ENCODE measurements at regions not wholly inside any gene's neighbourhood (a gene's known extent, or its start where the extent isn't known, plus 50 kb on each side); places are given as distances from the start of the nearest gene placed in this dataset.
"Not testable (repeated sequence)": the region's sequence is repeated elsewhere in the genome, so short reads cannot be mapped to it uniquely, and the experiment has no call there.

DNA sequence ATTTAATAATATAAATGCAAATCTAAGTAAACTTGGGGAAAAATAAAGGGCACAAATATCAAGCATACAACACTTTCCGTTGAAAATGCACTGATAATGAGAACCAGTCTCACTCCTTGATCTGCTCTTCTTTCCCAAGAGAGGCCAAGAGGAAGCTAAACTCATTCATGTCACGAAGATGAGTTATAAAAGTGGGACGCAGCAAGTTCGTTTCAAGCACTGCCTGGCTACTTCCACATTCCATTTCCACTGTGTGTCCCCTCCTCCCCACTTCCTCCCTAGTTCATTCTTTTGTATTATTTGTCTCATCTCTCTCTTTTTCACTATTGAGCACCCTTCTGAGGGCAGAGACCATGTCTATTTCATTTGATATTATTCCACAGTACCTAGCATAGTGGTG lies 158.1 kb downstream of the SLC24A2 start:
- TF ChIP-seq POLR2AphosphoS5 (IDR thresholded peaks at IDR 0.05; ENCODE audit: low read depth, low read length): no peak
- TF ChIP-seq POLR2A (IDR thresholded peaks at IDR 0.05; ENCODE audit: low read depth, low read length): no peak
- TF ChIP-seq TAF1 (IDR thresholded peaks at IDR 0.05; ENCODE audit: borderline replicate concordance, low read depth, low read length): no peak
- no peak for DNase-seq (ENCODE audit: insufficient read length)
- no peak for FAIRE-seq

DNA sequence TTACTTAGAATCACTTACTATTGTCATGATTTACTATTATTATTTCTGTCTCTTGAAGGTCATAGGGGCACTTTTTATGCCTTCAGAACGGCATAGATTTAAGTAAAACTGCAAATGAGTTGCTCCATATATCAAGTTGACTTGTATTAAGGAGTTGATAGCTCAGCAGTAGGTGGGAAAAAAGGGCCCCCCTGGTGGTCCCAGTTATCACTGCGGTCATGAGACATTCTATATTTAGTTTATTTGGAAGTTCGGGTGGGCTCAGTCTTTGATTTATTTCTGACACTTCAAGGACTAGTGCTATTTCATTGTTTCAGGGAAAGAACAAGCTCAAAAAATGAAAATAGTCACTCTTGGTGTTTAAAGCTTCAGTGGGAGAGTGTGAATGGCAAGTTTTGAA lies 159.3 kb downstream of the SLC24A2 start:
- TF ChIP-seq POLR2AphosphoS5 (IDR thresholded peaks at IDR 0.05; ENCODE audit: low read depth, low read length) (no peak), TAF1 (IDR thresholded peaks at IDR 0.05; ENCODE audit: borderline replicate concordance, low read depth, low read length) (no peak), POLR2A (IDR thresholded peaks at IDR 0.05; ENCODE audit: low read depth, low read length) (no peak)
- FAIRE-seq (no peak), DNase-seq (ENCODE audit: insufficient read length) (no peak)

DNA sequence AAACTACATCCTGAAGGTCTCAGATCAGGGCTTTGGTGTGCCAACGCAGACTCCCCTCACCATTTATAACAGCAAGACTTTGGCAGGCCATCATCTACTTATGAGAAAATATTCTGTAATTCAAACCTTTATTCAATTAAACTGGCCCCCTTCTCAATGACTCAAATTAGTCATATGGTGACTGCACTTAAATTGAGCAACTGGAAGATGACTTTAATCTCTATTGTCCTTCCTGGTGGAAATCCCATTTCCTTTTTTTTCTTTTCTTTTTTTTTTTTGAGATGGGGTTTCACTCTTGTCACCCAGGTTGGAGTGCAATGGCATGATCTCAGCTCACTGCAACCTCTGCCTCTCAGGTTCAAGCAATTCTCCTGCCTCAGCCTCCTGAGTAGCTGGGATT lies 163.4 kb downstream of the SLC24A2 start:
- DNase-seq (ENCODE audit: insufficient read length); FAIRE-seq: not testable (repeated sequence)

DNA sequence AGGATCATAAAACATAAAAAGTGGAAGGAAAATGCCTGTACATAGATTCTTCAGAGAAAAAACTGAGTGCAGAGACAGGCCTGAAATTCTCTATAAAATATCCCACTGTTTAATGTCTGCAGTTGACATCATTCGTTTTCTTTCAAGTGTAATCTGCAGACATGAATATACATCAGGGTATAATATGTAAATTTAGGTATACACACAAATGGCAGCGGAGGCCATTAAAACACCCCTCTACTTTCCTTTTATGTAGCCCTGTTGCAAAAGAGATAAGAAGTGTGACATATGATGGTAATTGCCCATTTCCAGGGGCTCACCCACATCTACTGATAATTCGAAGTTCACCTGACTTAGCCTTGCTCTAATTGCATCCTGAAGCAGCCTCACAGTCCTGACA lies 164.3 kb downstream of the SLC24A2 start:
- FAIRE-seq: no peak
- no peak for DNase-seq (ENCODE audit: insufficient read length)
- no peak for TF ChIP-seq POLR2A (IDR thresholded peaks at IDR 0.05; ENCODE audit: low read depth, low read length)

DNA sequence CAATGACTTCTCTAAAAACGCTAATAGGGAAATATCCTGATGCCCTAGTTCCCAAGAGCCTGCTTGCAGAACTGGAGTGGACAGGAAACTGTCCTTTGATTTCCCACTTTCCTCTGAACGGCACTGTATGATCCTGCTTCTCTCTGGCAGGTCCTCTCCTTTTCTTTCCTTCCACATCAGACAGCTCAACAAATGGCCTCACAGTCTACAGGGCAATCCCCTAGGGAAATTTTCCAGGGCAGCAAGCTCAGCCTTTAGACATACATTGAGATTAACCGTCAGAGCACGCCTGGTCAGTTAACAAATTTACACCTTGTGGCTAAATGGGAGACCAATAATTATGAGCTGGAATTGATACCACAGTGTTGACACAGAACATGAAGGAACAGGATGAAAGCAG lies 164.9 kb downstream of the SLC24A2 start:
- FAIRE-seq: no peak
- TF ChIP-seq POLR2A (IDR thresholded peaks at IDR 0.05; ENCODE audit: low read depth, low read length): no peak
- TF ChIP-seq POLR2AphosphoS5 (IDR thresholded peaks at IDR 0.05; ENCODE audit: low read depth, low read length): no peak
- no peak for TF ChIP-seq TAF1 (IDR thresholded peaks at IDR 0.05; ENCODE audit: borderline replicate concordance, low read depth, low read length)
- DNase-seq (ENCODE audit: insufficient read length): no peak

DNA sequence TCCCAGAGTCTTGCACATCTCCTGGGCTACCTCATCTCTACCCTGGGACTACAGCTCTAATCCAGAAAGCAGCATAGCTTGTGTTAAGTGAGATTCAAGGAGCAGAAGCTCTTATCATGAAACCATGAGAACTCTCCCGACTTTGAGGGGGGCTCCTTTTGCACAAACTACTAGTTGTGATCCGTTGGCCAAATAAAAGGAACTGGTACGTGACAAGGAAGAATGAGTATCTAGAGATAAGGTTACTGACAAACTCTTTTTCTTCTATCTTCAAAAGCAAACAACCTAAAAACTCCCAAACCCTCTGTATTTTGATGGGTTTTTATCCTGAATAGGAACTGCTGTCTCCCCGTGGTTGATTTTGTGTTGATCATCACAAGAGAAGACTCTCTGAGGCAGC lies 168.5 kb downstream of the SLC24A2 start:
- DNase-seq (ENCODE audit: insufficient read length) (no peak), FAIRE-seq (no peak)
- TF ChIP-seq POLR2AphosphoS5 (IDR thresholded peaks at IDR 0.05; ENCODE audit: low read depth, low read length) (no peak), TAF1 (IDR thresholded peaks at IDR 0.05; ENCODE audit: borderline replicate concordance, low read depth, low read length) (no peak), POLR2A (IDR thresholded peaks at IDR 0.05; ENCODE audit: low read depth, low read length) (no peak)

DNA sequence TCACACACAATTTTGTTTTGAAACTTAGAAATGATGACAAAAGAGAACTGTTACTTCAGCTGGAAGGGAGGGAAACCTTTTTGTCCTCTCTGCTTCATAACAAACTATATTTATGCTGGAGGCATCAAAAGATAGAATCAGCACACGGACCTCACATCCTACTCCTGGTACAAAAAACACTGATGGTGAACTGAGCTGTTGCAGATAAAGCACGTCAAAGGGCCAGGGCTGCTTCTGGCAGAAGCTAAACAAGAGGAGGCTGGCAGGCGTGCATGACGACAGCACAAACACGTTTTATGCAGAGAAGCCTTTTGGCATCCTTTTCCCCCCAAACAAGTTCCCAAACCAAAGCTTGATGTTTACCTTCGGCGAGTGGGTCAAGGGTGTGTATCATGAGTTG lies 169.6 kb downstream of the SLC24A2 start:
- DNase-seq (ENCODE audit: insufficient read length): no peak
- no peak for FAIRE-seq
- TF ChIP-seq POLR2A (IDR thresholded peaks at IDR 0.05; ENCODE audit: low read depth, low read length) (no peak), TAF1 (IDR thresholded peaks at IDR 0.05; ENCODE audit: borderline replicate concordance, low read depth, low read length) (no peak), POLR2AphosphoS5 (IDR thresholded peaks at IDR 0.05; ENCODE audit: low read depth, low read length) (no peak)

DNA sequence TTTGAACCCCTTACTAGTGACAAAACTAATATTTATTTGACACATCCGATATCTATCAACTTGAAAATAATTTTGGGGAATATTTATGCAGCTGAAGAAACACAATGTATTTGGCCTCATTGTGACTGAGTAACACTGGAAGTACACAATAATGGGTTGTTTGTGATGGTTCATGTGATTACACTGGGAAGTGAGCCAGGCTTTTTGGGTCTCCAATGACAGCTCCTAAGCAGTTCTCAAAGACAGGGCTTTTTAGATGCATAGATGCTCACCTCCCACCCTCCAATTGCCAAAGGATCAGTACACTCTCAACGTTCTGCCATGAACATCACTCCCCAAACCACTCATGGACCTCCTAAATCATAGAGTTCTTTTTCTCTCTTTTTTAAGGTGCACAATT lies 170.0 kb downstream of the SLC24A2 start:
- no peak for TF ChIP-seq POLR2A (IDR thresholded peaks at IDR 0.05; ENCODE audit: low read depth, low read length)
- TF ChIP-seq POLR2AphosphoS5 (IDR thresholded peaks at IDR 0.05; ENCODE audit: low read depth, low read length): no peak
- no peak for TF ChIP-seq TAF1 (IDR thresholded peaks at IDR 0.05; ENCODE audit: borderline replicate concordance, low read depth, low read length)
- FAIRE-seq: no peak
- DNase-seq (ENCODE audit: insufficient read length): no peak

DNA sequence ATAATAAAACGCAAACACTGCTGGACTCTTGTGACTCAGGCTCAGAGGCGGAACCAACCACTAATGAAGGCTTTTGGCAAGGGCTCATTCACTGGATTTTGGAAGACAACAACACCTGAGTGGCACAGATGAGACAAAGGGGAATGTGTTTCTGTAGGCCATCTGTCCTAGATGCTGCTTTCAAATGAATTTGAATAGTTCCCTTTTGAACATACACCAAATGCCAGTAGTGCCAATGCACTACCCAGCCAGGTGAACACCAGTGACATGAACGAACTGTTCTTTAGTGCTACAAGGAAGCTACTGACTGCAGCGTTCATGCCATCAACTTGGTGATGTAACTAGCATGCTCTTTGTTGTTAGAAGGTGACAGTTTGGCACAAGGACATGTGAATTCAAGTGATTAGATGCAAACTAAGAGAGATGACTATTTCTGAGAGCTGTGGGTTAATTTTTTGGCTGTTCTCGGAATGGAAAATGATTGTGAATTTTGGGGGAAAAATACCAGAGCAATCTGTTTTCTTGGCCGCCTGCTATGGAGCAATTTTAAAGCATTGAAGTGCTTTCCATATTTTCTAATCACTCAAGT lies 173.7 kb downstream of the SLC24A2 start:
- DNase-seq (ENCODE audit: insufficient read length): no peak
- FAIRE-seq: no peak
- TF ChIP-seq POLR2AphosphoS5 (IDR thresholded peaks at IDR 0.05; ENCODE audit: low read depth, low read length) (no peak), TAF1 (IDR thresholded peaks at IDR 0.05; ENCODE audit: borderline replicate concordance, low read depth, low read length) (no peak), POLR2A (IDR thresholded peaks at IDR 0.05; ENCODE audit: low read depth, low read length) (no peak)

DNA sequence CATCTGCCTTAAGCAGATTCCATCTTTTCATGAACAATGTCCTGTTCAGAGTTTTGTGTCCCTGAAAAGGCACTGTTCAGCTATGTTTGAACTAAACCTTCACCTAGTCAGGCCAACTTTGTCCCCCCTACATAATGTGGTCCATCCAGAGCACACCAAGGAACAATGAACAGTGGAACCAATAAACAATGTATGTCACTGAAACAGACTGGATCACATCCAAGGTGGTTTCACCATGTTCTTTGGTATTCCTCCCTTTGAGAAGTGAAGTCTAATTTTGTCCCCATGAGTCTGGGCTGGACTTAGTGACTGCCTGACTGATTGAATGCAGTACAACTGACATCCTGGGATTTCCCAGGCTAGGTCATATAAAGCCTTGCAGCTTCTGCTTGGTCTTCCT lies 174.5 kb downstream of the SLC24A2 start:
- no peak for DNase-seq (ENCODE audit: insufficient read length)
- no peak for FAIRE-seq
- TF ChIP-seq POLR2A (IDR thresholded peaks at IDR 0.05; ENCODE audit: low read depth, low read length): no peak
- no peak for TF ChIP-seq POLR2AphosphoS5 (IDR thresholded peaks at IDR 0.05; ENCODE audit: low read depth, low read length)
- no peak for TF ChIP-seq TAF1 (IDR thresholded peaks at IDR 0.05; ENCODE audit: borderline replicate concordance, low read depth, low read length)

DNA sequence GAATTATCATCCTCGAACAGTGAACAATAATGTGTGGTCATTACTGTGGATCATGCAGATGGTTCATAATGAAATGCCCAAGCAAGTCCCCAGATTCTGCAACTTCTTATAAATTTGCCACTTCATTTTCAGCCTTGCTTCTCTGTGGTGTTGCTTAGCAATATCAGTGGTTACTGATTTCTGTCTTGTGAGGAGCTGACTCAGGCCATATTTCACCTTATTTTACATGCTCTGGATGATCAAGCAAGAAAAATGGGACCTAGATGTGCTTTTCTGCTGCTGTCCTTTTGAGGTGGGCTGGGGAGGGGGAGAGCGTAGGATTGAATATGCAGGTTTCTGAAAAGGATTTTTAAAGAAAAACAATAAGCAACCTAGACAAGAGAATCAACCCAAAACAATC lies 188.3 kb downstream of the SLC24A2 start:
- DNase-seq (ENCODE audit: insufficient read length) (no peak), FAIRE-seq (no peak)
- no peak for TF ChIP-seq POLR2A (IDR thresholded peaks at IDR 0.05; ENCODE audit: low read depth, low read length)
- TF ChIP-seq POLR2AphosphoS5 (IDR thresholded peaks at IDR 0.05; ENCODE audit: low read depth, low read length): no peak
- no peak for TF ChIP-seq TAF1 (IDR thresholded peaks at IDR 0.05; ENCODE audit: borderline replicate concordance, low read depth, low read length)

DNA sequence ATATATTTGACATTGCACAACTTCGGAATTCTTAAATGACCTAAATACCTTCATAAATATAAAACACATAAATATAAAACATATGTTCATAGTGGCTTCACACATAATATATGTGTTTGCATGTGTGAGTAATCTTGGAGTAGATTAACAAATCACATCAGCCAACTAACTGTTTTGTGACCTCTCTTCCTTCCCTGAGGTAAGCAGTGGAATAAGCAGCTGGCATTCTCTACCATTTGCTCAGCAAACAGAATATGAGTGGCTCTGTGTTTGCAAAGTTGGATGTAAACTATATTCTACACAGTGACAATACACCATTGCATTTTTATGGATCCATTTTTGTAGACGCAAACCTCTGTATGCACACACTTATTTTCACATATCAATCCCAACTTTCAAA lies 189.9 kb downstream of the ACER2 start:
- TF ChIP-seq POLR2A (IDR thresholded peaks at IDR 0.05; ENCODE audit: low read depth, low read length): no peak
- TF ChIP-seq POLR2AphosphoS5 (IDR thresholded peaks at IDR 0.05; ENCODE audit: low read depth, low read length): no peak
- TF ChIP-seq TAF1 (IDR thresholded peaks at IDR 0.05; ENCODE audit: borderline replicate concordance, low read depth, low read length): no peak
- DNase-seq (ENCODE audit: insufficient read length) (no peak), FAIRE-seq (no peak)

DNA sequence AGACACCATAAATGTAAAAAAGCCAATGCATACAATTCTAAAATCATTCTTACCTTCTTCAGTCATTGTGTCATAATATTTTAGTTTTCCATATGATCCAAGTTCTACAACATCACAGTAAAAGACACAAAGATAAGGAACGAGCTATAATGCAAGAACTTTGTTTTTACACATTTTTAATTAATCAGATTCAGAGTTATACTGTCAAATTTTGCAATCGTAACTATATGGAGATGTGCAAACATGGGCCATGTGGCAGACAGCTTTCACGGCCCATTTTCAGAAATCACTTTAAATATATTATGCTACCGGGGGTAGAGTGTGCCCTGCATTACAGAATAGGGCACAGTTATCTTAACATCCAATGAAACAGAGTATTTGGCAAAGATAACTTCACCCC lies 188.4 kb downstream of the ACER2 start:
- DNase-seq (ENCODE audit: insufficient read length): no peak
- no peak for FAIRE-seq
- no peak for TF ChIP-seq POLR2A (IDR thresholded peaks at IDR 0.05; ENCODE audit: low read depth, low read length)
- TF ChIP-seq POLR2AphosphoS5 (IDR thresholded peaks at IDR 0.05; ENCODE audit: low read depth, low read length): no peak
- no peak for TF ChIP-seq TAF1 (IDR thresholded peaks at IDR 0.05; ENCODE audit: borderline replicate concordance, low read depth, low read length)
